HEK293T (cell line): ENCODE measurements at regions not wholly inside any gene's neighbourhood (a gene's known extent, or its start where the extent isn't known, plus 50 kb on each side); places are given as distances from the start of the nearest gene placed in this dataset.
"Not testable (repeated sequence)": the region's sequence is repeated elsewhere in the genome, so short reads cannot be mapped to it uniquely, and the experiment has no call there.

Experiments used
- CTCF ChIA-PET: fragments of 350-600 bp; formaldehyde crosslinking; extraction: SDS; loops from one replicate; lab custom pipeline; 2021; ENCODE audit warnings: antibody characterized with exemption, inconsistent platforms; lab: Yijun Ruan, JAX
- POLR2A ChIA-PET: fragments of 350-600 bp; formaldehyde crosslinking; extraction: SDS; loops from one replicate; lab custom pipeline; 2020; ENCODE audit warnings: antibody characterized with exemption, inconsistent platforms; lab: Yijun Ruan, JAX
- DNase-seq: peaks from one replicate; pipeline ENCODE4 v3.0.0; 2012; ENCODE audit warnings: mixed read lengths; ENCODE audit errors: extremely low spot score
- ARNT ChIP-seq: fragments of 450-650 bp; IDR thresholded peaks from 2 replicates; pipeline ENCODE4 v1.6.1; 2017; ENCODE audit warnings: mild to moderate bottlenecking
- BHLHE40 ChIP-seq: fragments of 450-650 bp; IDR thresholded peaks from 2 replicates; pipeline ENCODE4 v1.6.1; 2016; ENCODE audit warnings: mild to moderate bottlenecking, moderate library complexity, borderline replicate concordance
- CTBP1 ChIP-seq: fragments of 450-650 bp; IDR thresholded peaks from 2 replicates; pipeline ENCODE4 v1.6.1; 2016; ENCODE audit warnings: borderline replicate concordance
- ELF4 ChIP-seq: fragments of 450-650 bp; IDR thresholded peaks from 2 replicates; pipeline ENCODE4 v1.6.1; 2017; ENCODE audit warnings: antibody characterized with exemption
- FOXA1 ChIP-seq: fragments of 450-650 bp; IDR thresholded peaks from 2 replicates; pipeline ENCODE4 v1.6.1; 2016; ENCODE audit warnings: mild to moderate bottlenecking
- FOXK2 ChIP-seq: fragments of 450-650 bp; IDR thresholded peaks from 2 replicates; pipeline ENCODE4 v1.6.1; 2016; ENCODE audit warnings: mild to moderate bottlenecking
- FOXM1 ChIP-seq: fragments of 450-650 bp; IDR thresholded peaks from 2 replicates; pipeline ENCODE4 v1.6.1; 2017; ENCODE audit warnings: mild to moderate bottlenecking, borderline replicate concordance
- HDGF ChIP-seq: fragments of 450-650 bp; IDR thresholded peaks from 2 replicates; pipeline ENCODE4 v1.6.1; 2017; ENCODE audit warnings: antibody characterized with exemption, borderline replicate concordance
- L3MBTL2 ChIP-seq: fragments of 450-650 bp; conservative IDR thresholded peaks from 2 replicates; pipeline ENCODE4 v1.6.1; 2016; ENCODE audit warnings: mild to moderate bottlenecking
- LEF1 ChIP-seq: fragments of 450-650 bp; IDR thresholded peaks from 2 replicates; pipeline ENCODE4 v1.6.1; 2017; ENCODE audit warnings: mild to moderate bottlenecking, borderline replicate concordance
- NFRKB ChIP-seq: fragments of 450-650 bp; IDR thresholded peaks from 2 replicates; pipeline ENCODE4 v1.6.1; 2016; ENCODE audit warnings: mild to moderate bottlenecking, moderate library complexity
- PKNOX1 ChIP-seq: fragments of 450-650 bp; IDR thresholded peaks from 2 replicates; pipeline ENCODE4 v1.6.1; 2016
- SP1 ChIP-seq: fragments of 450-650 bp; IDR thresholded peaks from 2 replicates; pipeline ENCODE4 v1.6.1; 2017
- SUZ12 ChIP-seq: fragments of 450-650 bp; IDR thresholded peaks from 2 replicates; pipeline ENCODE4 v1.6.1; 2016; ENCODE audit warnings: mild to moderate bottlenecking
- TARDBP ChIP-seq: fragments of 450-650 bp; IDR thresholded peaks from 2 replicates; pipeline ENCODE4 v1.6.1; 2016
- ZNF384 ChIP-seq: fragments of 450-650 bp; IDR thresholded peaks from 2 replicates; pipeline ENCODE4 v1.6.1; 2016

- ChIA-PET CTCF (no interaction called here), POLR2A (no interaction called here)
- TF ChIP-seq ARNT = no peak
- no peak for TF ChIP-seq TARDBP
- no peak for TF ChIP-seq CTBP1
- TF ChIP-seq NFRKB = no peak
- TF ChIP-seq PKNOX1 = no peak
- DNase-seq = no peak
Measured at GRCh38 chr3:182027366-182027765, 315.6 kb downstream of the SOX2 start.

DNA sequence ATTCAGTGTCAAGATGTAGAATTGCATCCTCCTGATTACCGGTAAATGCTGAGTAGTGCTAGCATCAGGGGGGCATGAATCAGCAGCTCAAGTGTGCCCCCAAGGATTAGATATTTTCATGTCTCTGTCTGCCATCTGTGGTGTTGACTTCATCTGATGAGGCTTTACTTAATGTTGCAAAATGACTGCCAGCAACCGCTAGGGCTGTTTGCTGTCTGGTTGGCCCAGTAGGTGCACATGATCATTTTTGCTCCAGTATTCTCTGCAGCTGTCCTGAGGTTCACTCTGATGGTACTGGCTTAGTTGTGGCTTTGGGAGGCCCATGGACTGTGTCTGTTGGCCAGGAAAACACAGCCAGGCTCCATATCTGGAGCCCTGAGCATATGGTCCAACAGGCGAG is 316.4 kb downstream of the SOX2 start:
- no peak for TF ChIP-seq TARDBP
- TF ChIP-seq NFRKB = no peak
- TF ChIP-seq FOXM1 = no peak
- TF ChIP-seq SP1 = no peak
- no peak for TF ChIP-seq ELF4
- TF ChIP-seq FOXA1 = no peak
- TF ChIP-seq FOXK2 = no peak
- TF ChIP-seq HDGF = no peak
- TF ChIP-seq L3MBTL2 = no peak
- TF ChIP-seq LEF1 = no peak
- TF ChIP-seq SUZ12 = no peak
- CTCF ChIA-PET = no interaction called here
- POLR2A ChIA-PET = no interaction called here
- DNase-seq = no peak

DNA sequence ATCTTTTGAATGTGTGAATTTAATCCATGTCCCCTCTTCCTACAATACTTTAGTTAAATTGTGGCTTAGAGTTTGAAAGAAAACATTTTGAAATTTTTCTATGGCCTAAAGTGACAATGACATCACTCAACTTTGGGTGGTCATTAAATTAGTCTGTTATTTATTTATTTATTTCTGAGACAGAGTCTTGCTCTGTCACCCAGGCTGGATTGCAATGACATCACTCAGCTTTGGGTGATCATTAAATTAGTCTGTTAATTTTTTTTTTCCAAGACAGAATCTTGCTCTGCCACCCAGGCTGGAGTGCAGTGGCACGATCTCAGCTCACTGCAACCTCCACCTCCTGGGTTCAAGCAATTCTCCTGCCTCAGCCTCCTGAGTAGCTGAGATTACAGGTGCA is 322.5 kb downstream of the SOX2 start:
- POLR2A ChIA-PET, CTCF ChIA-PET, DNase-seq: not testable (repeated sequence)

GRCh38 chr3:182035324-182035723 is 323.6 kb downstream of the SOX2 start:
- TF ChIP-seq SUZ12 (no peak), ZNF384 (no peak), ARNT (no peak), FOXK2 (no peak), ELF4 (no peak), BHLHE40 (no peak), SP1 (no peak), L3MBTL2 (no peak), FOXA1 (no peak), HDGF (no peak), LEF1 (no peak), PKNOX1 (no peak), TARDBP (no peak), FOXM1 (no peak)
- no peak for DNase-seq
- ChIA-PET POLR2A (no interaction called here), CTCF (no interaction called here)

- ChIA-PET CTCF (no interaction called here), POLR2A (no interaction called here)
- DNase-seq = no peak
- TF ChIP-seq SUZ12 (no peak), NFRKB (no peak), LEF1 (no peak), CTBP1 (no peak), ZNF384 (no peak), SP1 (no peak), BHLHE40 (no peak), L3MBTL2 (no peak), FOXM1 (no peak), PKNOX1 (no peak), FOXA1 (no peak), HDGF (no peak), ELF4 (no peak), ARNT (no peak), TARDBP (no peak), FOXK2 (no peak)
Measured at GRCh38 chr3:182036382-182036781, 324.7 kb downstream of the SOX2 start.

DNA sequence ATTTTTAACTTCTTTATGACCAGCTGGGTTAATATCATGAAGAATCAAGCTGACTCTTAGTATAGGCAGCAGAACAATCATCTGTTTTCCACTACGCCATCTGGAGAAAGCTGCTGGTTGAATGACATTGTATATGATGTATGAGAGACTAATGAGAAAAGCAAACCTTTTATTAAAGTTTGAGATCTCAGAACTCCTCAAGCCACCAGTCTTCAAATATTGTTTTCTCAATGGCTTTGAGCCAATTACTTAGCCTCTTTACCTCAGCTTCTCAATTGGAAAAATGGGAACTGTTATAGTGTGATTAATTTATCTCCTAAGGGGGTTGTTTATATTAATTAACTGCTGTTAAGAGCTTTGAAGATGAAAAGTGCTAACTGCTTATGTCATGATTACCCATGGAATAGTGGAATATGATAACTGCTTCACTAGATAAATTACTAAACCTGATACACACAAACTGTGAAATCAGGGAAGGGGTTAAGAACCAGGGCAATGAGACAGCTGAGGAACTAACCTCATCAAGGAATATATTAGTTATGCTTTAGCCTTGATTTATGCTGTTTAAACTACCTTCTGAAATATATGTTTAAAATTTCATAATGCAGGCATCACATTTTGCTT is 330.1 kb downstream of the SOX2 start:
- ChIA-PET CTCF (no interaction called here), POLR2A (no interaction called here)
- DNase-seq = no peak
- TF ChIP-seq HDGF (no peak), ZNF384 (no peak), SUZ12 (no peak), TARDBP (no peak), BHLHE40 (no peak), FOXA1 (no peak), ELF4 (no peak)

GRCh38 chr3:182045736-182046135 is 334.0 kb downstream of the SOX2 start:
- DNase-seq = no peak
- ChIA-PET CTCF (no interaction called here), POLR2A (no interaction called here)
- TF ChIP-seq LEF1 (no peak), SUZ12 (no peak), TARDBP (no peak), FOXK2 (no peak), HDGF (no peak), PKNOX1 (no peak), CTBP1 (no peak), ZNF384 (no peak), ARNT (no peak), BHLHE40 (no peak), SP1 (no peak), FOXA1 (no peak), ELF4 (no peak), L3MBTL2 (no peak), FOXM1 (no peak), NFRKB (no peak)
